Left ventricle myocardium inferior (tissue), 1 donor: ENCODE measurements at regions not wholly inside any gene's neighbourhood (a gene's known extent, or its start where the extent isn't known, plus 50 kb on each side); places are given as distances from the start of the nearest gene placed in this dataset.
"Not testable (repeated sequence)": the region's sequence is repeated elsewhere in the genome, so short reads cannot be mapped to it uniquely, and the experiment has no call there.

ENCODE experiments used
- DNase-seq: peaks from one replicate; pipeline ENCODE4 v3.0.0-alpha.2; 2020
- H3K27ac ChIP-seq: fragments of 200-600 bp; replicated peaks from 2 replicates; pipeline ENCODE4 v1.8.0; 2021
- H3K27me3 ChIP-seq: fragments of 200-600 bp; 2 replicates; pipeline ENCODE4 v1.8.0; 2021; ENCODE audit warnings: low read depth
- H3K36me3 ChIP-seq: fragments of 200-600 bp; 2 replicates; pipeline ENCODE4 v1.8.0; 2021
- H3K4me1 ChIP-seq: fragments of 200-600 bp; 2 replicates; pipeline ENCODE4 v1.8.0; 2021
- H3K4me3 ChIP-seq: fragments of 200-600 bp; 2 replicates; pipeline ENCODE4 v1.8.0; 2021; ENCODE audit warnings: mild to moderate bottlenecking, moderate library complexity
- H3K9me3 ChIP-seq: fragments of 200-600 bp; replicated peaks from 2 replicates; pipeline ENCODE4 v1.8.0; 2021
- CTCF ChIP-seq: fragments of 200-600 bp; IDR thresholded peaks from 2 replicates; pipeline ENCODE4 v1.8.0; 2021; ENCODE audit warnings: antibody characterized with exemption, mild to moderate bottlenecking, borderline replicate concordance
- intact Hi-C: fragments of 100-400 bp; cut with micrococcal nuclease; formaldehyde crosslinking; loops from one replicate; pipeline ENCODE4 v1.11.0; 2022
- donor health status: DM: no; HTN: yes; CAD: no; lungs with severe emphysema.

GRCh38 chr2:111441614-111442013 is 320.9 kb downstream of the BCL2L11 start:
- H3K27ac ChIP-seq, H3K9me3 ChIP-seq, H3K4me3 ChIP-seq, H3K27me3 ChIP-seq, H3K4me1 ChIP-seq, H3K36me3 ChIP-seq, DNase-seq, intact Hi-C loops: not testable (repeated sequence)

GRCh38 chr2:111442767-111443454 is 322.2 kb downstream of the BCL2L11 start:
- H3K4me3 ChIP-seq, intact Hi-C loops, H3K4me1 ChIP-seq, H3K36me3 ChIP-seq, H3K9me3 ChIP-seq, DNase-seq, H3K27ac ChIP-seq, H3K27me3 ChIP-seq: not testable (repeated sequence)

GRCh38 chr2:111444516-111444915 is 323.8 kb downstream of the BCL2L11 start:
- H3K4me3 ChIP-seq, H3K36me3 ChIP-seq, intact Hi-C loops, DNase-seq, H3K4me1 ChIP-seq, H3K27ac ChIP-seq, H3K27me3 ChIP-seq, H3K9me3 ChIP-seq: not testable (repeated sequence)

GRCh38 chr2:111445191-111445929 is 324.6 kb downstream of the BCL2L11 start:
- H3K9me3 ChIP-seq, H3K36me3 ChIP-seq, intact Hi-C loops, H3K4me1 ChIP-seq, H3K27me3 ChIP-seq, DNase-seq, H3K4me3 ChIP-seq, H3K27ac ChIP-seq: not testable (repeated sequence)

- H3K4me1 ChIP-seq, H3K9me3 ChIP-seq, H3K27me3 ChIP-seq, intact Hi-C loops, H3K27ac ChIP-seq, H3K36me3 ChIP-seq, DNase-seq, H3K4me3 ChIP-seq: not testable (repeated sequence)
These were observed 325.2 kb downstream of the BCL2L11 start for GRCh38 chr2:111445941-111446340.

GRCh38 chr2:111447482-111447881 is 326.8 kb downstream of the BCL2L11 start:
- intact Hi-C loops, result not testable (repeated sequence)

GRCh38 chr2:111448796-111449195 is 328.1 kb downstream of the BCL2L11 start:
- H3K36me3 ChIP-seq, H3K4me3 ChIP-seq, H3K4me1 ChIP-seq, DNase-seq, H3K27ac ChIP-seq, H3K9me3 ChIP-seq, intact Hi-C loops, H3K27me3 ChIP-seq: not testable (repeated sequence)

More at GRCh38 chr2:111447482-111447881, 326.8 kb downstream of the BCL2L11 start:
- H3K4me1 ChIP-seq, H3K4me3 ChIP-seq, H3K9me3 ChIP-seq, H3K27me3 ChIP-seq, H3K36me3 ChIP-seq, DNase-seq, H3K27ac ChIP-seq: not testable (repeated sequence)
- peak; percentile 15 for TF ChIP-seq CTCF

GRCh38 chr2:111450526-111450925 is 329.8 kb downstream of the BCL2L11 start:
- DNase-seq, H3K4me1 ChIP-seq, H3K9me3 ChIP-seq, H3K27ac ChIP-seq, H3K4me3 ChIP-seq, H3K27me3 ChIP-seq, H3K36me3 ChIP-seq, intact Hi-C loops: not testable (repeated sequence)

GRCh38 chr2:111451692-111452199 is 331.0 kb downstream of the BCL2L11 start:
- Histone ChIP-seq H3K27ac (peak overlapping the region; percentile 47), H3K4me3 (peak overlapping the region; percentile 48)
- DNase-seq, H3K36me3 ChIP-seq, H3K27me3 ChIP-seq, H3K4me1 ChIP-seq, intact Hi-C loops, H3K9me3 ChIP-seq: not testable (repeated sequence)

GRCh38 chr2:111452208-111452607 is 331.5 kb downstream of the BCL2L11 start:
- peak overlapping the region; percentile 48 for H3K4me3 ChIP-seq
- DNase-seq, H3K27me3 ChIP-seq, intact Hi-C loops, H3K36me3 ChIP-seq, H3K9me3 ChIP-seq, H3K4me1 ChIP-seq: not testable (repeated sequence)
- peak overlapping the region; percentile 47 for H3K27ac ChIP-seq

GRCh38 chr2:111453308-111453707 is 332.6 kb downstream of the BCL2L11 start:
- H3K27ac ChIP-seq, H3K9me3 ChIP-seq, H3K4me1 ChIP-seq, H3K27me3 ChIP-seq, intact Hi-C loops, H3K36me3 ChIP-seq, DNase-seq, H3K4me3 ChIP-seq: not testable (repeated sequence)

GRCh38 chr2:111453816-111454215 is 333.1 kb downstream of the BCL2L11 start:
- H3K36me3 ChIP-seq, H3K27me3 ChIP-seq, H3K9me3 ChIP-seq, DNase-seq, H3K4me1 ChIP-seq, H3K27ac ChIP-seq, intact Hi-C loops, H3K4me3 ChIP-seq: not testable (repeated sequence)
